HG02973 (cell line): ENCODE measurements at regions not wholly inside any gene's neighbourhood (a gene's known extent, or its start where the extent isn't known, plus 50 kb on each side); places are given as distances from the start of the nearest gene placed in this dataset.

Source experiments
- ATAC-seq: cut with Tn5 transposase; IDR thresholded peaks from one replicate; pipeline ENCODE4 v1.9.1; 2021; ENCODE audit warnings: moderate library complexity; ENCODE audit not compliant: unreplicated experiment

DNA sequence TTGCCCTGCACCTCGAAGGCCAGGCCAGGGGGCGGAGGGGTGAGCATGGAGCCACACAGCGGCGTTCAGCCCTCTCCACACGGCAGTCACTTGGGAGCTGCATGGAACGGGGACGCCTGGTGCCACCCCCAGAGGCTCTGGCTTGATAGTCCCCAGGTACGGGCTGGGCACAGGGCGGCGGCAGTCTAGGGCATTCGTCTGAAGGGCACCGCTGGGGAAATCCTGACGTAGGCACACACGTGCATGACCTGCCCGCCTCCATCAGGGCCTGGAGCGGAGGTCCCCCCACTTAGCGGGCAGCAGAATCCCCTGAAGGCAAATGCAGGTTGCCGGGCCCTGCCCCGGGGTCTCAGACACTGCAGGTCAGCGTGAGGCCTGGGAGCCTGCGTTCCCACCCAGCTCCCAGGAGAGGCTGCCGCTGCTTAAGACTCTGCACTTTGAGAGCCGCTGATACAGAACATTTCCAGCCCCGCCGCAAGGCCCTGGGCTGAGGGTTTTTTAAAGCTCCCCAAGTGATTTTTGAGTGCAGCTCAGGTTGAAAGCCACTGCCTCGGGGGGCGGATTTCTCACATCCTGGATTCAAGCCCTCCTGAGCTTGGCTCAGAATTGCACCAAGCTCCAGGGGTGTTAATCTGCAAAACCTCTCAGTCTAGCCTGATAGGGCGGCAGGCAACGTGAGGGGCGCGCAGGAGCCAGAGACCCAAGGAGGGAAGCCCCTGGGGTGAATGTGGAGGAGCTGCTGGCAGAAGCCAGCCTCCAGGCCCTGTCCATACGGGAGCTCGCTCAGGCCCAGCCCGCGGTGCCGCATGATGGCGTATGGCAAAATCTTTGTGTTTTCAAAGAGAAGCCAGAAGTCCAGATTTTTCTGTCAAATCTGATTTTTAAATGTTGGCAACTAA is 182.3 kb upstream of the GSE1 start:
- no peak for ATAC-seq

GRCh38 chr16:85431431-85432124 is 181.5 kb upstream of the GSE1 start:
- ATAC-seq: no peak

GRCh38 chr16:85432606-85433005 is 180.5 kb upstream of the GSE1 start:
- no peak for ATAC-seq

- ATAC-seq: no peak
Observed at GRCh38 chr16:85433477-85433876, 179.6 kb upstream of the GSE1 start.

DNA sequence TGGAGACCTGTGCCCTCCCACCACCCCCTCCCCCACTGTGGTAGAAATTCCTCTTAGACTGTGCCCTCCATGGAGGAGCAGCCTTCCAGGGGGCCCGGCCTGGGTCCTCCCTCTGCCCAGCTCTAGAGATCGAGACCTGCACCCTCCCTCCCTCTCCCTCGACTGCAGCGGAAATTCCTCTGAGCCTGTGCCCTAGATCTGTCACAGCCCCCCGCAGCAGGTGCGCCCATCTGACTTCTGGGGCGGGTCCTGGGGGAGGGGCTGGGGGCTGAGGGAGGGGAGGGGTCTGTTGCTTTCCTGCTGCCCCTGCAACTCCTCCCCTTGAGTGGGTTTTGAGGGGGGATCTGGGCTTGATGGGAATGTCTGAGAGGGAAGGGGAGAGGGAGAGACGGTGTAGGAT is 177.8 kb upstream of the GSE1 start:
- ATAC-seq: no peak

DNA sequence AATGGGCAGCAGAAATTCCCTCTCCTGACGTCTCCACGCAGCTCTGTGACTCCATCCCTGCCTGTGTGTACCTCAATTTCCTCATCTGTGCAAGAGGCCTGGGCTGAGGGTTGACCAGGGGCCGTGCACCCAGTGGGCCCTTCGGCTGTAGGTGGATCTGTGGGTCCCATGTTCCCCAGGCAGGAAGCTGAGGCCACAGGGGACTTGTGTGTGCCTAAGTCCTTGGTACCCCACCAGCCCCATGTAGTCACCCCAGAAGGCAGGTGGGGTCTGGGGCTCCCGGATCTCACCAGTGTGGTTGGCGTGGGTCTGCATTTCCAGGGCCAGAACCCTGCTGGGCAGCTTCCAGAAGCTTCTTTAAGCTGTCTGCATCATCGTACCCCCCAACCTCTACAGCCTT is 177.4 kb upstream of the GSE1 start:
- ATAC-seq: no peak

GRCh38 chr16:85436207-85436606 is 176.9 kb upstream of the GSE1 start:
- no peak for ATAC-seq

DNA sequence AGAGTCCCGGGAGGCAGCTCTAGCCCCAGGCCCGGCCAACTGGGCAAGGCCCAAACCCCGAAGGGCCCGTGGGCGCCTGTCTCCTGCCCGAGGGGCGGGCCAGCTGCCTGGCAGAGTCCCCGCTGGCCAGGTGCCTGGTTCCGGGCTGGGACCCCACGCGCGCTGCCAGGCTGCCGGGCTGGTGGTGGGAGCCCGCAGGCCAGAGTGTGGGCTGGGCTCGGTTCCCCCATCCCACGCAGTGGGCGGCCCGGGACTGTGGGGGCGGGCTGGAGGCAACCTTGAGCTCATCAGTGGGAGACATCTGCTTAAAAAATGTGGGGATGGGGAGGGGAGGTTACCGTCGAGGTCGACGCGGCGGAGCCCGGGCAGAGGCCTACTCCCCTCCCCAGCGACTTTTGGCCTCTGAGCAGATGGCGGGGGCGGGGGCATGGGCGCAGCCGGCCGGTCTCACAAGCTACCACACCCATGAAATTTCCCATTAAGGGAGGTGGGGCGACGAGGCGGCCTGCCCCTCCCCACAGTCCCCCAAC is 176.4 kb upstream of the GSE1 start:
- no peak for ATAC-seq

GRCh38 chr16:85437166-85438052 is 175.7 kb upstream of the GSE1 start:
- no peak for ATAC-seq

GRCh38 chr16:85438981-85439685 is 174.0 kb upstream of the GSE1 start:
- no peak for ATAC-seq

GRCh38 chr16:85440744-85441143 is 172.4 kb upstream of the GSE1 start:
- no peak for ATAC-seq

DNA sequence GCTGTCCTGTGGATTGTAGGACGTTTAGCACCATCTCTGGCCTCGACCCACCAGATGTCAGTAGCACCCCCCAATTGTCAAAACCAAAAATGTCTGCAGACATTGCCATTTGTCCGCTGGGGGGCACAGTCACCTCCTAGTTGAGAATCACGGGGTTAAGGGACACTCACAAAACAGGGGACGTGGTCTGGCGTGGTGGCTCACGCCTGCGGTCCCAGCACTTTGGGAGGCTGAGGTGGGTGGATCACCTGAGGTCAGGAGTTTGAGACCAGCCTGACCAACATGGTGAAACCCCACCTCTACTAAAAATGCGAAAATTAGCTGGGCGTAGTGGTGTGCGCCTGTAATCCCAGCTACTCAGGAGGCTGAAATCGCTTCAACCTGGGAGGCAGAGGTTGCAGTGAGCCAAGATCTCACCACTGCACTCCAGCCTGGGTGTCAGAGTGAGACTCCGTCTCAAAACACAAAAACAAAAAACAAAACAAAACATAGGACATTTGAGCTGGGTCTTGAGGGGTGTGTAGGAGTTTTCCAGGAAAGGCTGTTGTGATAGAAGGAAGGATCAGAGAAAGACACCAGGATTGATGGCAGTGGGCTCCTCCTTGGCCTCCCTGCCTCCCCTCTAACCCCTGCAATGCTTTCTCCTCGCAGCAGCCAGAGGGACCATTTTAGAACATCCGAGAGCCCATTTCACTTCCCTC is 171.8 kb upstream of the GSE1 start:
- no peak for ATAC-seq

GRCh38 chr16:85441890-85442670 is 171.0 kb upstream of the GSE1 start:
- ATAC-seq: no peak

GRCh38 chr16:85443116-85443515 is 170.0 kb upstream of the GSE1 start:
- ATAC-seq: no peak

DNA sequence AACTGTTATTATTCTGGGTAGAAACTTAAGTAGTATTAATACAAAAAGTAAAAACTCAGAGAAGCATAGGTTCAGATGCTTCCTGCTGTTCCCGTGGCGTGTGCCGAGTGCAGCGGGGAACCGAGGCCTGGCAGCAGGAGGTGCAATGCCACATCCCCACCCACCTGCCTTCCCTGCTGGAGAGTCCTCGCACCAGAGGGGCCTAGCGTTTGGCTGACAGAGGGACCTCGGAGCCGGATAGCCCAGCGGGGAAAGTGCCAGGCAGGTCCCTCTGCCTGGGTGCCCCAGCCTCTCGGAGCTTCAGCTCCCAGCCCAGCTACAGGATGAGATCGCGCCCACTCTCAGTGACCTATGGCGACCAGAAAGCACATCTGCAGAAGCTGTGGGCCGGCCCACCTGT is 169.6 kb upstream of the GSE1 start:
- ATAC-seq: no peak

- ATAC-seq: no peak
Observed at GRCh38 chr16:85445064-85445778, 167.9 kb upstream of the GSE1 start.

DNA sequence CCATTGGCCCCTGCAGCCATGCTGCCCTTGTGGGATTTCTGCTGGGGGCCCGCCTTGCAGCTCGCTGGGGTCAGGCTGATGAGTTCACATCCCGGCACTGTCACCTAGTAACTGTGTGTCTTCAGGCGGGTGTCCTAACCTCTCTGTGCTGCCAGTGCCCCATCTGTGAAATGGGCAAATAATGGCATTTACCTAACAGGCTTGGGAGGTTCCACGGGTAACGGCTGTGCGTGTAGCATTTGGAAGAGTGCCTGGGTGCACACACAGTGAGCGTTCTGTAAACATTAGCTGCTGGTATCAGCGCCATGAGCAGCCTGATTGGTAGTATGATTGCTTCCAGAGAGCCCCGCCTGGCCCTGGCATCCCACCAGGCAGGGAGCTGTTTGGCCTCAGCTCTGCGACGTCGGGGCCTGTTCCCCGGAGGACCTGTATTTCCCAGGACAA is 167.3 kb upstream of the GSE1 start:
- ATAC-seq: no peak

DNA sequence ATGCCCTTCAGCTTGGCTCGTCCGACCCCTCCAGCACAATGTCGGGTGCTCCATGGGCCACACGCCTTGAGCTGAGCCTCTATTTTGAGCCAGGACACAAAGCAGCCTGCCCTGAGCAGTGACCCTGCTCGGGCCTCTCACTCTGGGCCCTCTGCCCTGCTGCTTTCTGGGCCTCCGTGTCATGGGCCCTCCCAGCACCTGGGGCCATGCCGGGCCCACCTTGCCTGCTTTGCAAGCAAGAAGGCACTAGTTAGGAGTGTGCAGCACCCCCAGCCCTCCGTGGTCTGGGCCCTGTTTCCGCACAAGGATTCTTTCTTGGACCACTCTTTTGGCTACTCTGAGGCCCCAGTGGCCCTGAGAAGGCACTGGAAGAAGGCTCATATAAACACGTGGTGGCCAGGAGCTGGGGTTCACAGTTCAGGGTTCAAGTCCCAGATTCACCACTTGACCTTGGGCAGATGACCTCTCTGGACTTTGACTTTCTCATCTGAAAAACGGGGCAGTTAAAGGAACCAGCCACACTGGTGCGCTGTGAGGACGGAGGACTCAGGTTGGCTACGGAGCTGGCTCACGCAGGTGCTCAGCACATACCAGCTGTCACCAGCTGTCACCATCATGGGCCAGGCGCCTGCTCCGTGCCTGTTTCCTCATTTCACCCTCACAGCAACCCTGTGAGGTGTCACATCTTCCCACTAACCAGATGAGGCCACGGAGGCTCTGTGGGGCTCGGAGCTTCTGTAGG is 166.0 kb upstream of the GSE1 start:
- no peak for ATAC-seq
